IPS-11a (cell line): ENCODE measurements at regions not wholly inside any gene's neighbourhood (a gene's known extent, or its start where the extent isn't known, plus 50 kb on each side); places are given as distances from the start of the nearest gene placed in this dataset.

Source experiments
- H3K4me3 ChIP-seq: one replicate; pipeline ENCODE4 v1.5.1; 2013; ENCODE audit warnings: low read depth, low read length, control low read depth

- no peak overlapping the region for H3K4me3 ChIP-seq
These were observed 68.5 kb upstream of the GATB start for GRCh38 chr4:151829309-151829708.

GRCh38 chr4:151824656-151825055 lies 63.8 kb upstream of the GATB start:
- no peak overlapping the region for H3K4me3 ChIP-seq

GRCh38 chr4:151822331-151822730 lies 61.5 kb upstream of the GATB start:
- no peak overlapping the region for H3K4me3 ChIP-seq

GRCh38 chr4:151820004-151820403 lies 59.2 kb upstream of the GATB start:
- no peak overlapping the region for H3K4me3 ChIP-seq

- no peak overlapping the region for H3K4me3 ChIP-seq
These were observed 50.6 kb upstream of the GATB start for GRCh38 chr4:151811403-151811802.
